D721Med (cell line): ENCODE measurements at regions not wholly inside any gene's neighbourhood (a gene's known extent, or its start where the extent isn't known, plus 50 kb on each side); places are given as distances from the start of the nearest gene placed in this dataset.
"Not testable (repeated sequence)": the region's sequence is repeated elsewhere in the genome, so short reads cannot be mapped to it uniquely, and the experiment has no call there.

ENCODE experiments used
- DNase-seq: peaks from one replicate; pipeline ENCODE4 v3.0.0; 2011; ENCODE audit warnings: low spot score; ENCODE audit not compliant: insufficient read length
- FAIRE-seq: peaks from 2 replicates; lab custom pipeline; 2011; peaks lifted over from hg19 to GRCh38; lab: Jason Lieb, UNC
- TF ChIP-seq, protein P1 (sequence below): IDR thresholded peaks from 2 replicates; pipeline ENCODE4 v1.5.1; 2012; ENCODE audit warnings: mild to moderate bottlenecking, control low read depth; ENCODE audit not compliant: insufficient read depth; ENCODE audit errors: missing control alignments

DNA sequence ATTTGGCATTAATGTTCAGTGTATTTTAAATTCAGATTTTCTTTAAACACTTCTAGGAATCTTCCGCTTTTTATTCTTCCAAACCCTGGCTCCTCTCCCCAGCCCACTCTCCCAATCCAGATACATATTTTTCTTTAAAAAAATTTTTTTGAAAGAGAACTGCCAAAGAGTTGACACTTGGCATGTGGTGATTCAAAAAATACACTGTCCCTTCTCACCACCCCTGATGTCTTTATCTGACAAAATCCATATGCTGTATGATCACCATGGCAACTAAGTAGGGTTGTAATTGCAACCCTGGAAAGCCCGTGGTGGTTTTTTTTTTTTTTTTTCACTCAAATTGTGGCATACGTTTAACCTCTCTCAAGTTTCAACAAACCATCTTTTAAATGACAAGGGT is 355.8 kb upstream of the SASH1 start:
- FAIRE-seq: no peak
- TF ChIP-seq, protein P1, sequence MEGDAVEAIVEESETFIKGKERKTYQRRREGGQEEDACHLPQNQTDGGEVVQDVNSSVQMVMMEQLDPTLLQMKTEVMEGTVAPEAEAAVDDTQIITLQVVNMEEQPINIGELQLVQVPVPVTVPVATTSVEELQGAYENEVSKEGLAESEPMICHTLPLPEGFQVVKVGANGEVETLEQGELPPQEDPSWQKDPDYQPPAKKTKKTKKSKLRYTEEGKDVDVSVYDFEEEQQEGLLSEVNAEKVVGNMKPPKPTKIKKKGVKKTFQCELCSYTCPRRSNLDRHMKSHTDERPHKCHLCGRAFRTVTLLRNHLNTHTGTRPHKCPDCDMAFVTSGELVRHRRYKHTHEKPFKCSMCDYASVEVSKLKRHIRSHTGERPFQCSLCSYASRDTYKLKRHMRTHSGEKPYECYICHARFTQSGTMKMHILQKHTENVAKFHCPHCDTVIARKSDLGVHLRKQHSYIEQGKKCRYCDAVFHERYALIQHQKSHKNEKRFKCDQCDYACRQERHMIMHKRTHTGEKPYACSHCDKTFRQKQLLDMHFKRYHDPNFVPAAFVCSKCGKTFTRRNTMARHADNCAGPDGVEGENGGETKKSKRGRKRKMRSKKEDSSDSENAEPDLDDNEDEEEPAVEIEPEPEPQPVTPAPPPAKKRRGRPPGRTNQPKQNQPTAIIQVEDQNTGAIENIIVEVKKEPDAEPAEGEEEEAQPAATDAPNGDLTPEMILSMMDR: no peak

DNA sequence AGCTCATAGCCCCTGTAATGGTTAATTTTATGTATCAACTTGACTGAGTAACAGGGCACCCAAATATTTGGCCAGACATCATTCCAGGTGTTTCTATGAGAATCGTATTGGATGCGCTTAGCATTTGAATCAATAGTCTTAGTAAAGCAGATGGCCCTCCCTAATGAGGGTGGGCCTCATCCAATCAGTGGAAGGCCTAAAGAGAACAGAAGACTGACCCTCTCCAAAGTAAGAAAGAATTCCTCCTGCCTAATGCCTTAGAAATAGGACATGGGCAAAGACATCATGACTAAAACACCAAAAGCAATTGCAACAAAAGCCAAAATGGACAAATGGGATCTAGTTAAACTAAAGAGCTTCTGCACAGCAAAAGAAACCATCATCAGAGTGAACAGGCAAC is 352.5 kb upstream of the SASH1 start:
- FAIRE-seq (no peak), DNase-seq (no peak)
- TF ChIP-seq, protein P1: no peak

More for the DNA sequence above, 355.8 kb upstream of the SASH1 start:
- DNase-seq: no peak

DNA sequence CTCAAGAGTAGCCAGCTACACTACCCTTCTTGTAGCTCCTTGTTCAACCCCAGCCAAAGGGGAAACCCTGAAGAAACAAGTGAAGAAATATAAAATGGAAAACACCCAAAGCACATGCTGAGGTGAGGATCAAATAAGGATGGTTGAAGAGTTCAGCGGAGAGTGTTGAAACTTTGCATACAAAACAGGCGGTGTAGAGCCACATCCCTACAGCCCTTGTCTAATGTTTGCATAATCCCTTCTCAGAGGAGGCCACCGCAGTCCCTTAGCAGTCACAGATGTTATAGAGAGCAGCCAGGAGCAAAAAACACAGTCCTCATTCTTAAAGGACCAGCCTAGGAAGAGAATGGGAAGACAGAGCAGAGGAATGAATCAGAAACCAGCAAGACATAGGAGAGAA is 350.7 kb upstream of the SASH1 start:
- TF ChIP-seq, protein P1: no peak
- FAIRE-seq: no peak

DNA sequence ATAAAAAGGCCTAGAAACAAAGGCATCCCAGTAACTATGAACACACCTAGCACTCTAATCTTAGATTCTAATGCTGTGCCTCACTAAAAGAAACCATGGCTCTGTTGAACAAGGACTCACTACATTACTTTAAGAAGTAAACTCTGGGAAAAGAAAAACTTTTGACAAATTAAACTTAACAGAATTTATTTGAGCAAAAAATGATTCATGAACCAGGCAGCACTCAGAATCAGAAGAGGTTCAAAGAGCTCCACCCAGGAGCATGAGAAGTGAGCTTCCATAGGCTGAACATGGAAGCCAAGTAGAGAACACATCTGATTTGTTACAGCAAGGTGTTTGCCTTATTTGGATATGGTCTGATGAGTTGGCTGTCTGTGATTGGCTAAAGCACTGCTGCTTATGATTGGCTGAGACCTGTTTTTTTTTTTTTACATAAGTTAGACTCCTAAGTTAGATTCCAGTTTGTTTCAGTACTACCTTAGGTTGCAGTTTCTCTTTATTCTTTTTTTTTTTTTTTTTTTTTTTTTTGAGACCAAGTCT is 343.6 kb upstream of the SASH1 start:
- TF ChIP-seq, protein P1: no peak
- DNase-seq (no peak), FAIRE-seq (no peak)

More for the DNA sequence above, 350.7 kb upstream of the SASH1 start:
- DNase-seq: no peak

DNA sequence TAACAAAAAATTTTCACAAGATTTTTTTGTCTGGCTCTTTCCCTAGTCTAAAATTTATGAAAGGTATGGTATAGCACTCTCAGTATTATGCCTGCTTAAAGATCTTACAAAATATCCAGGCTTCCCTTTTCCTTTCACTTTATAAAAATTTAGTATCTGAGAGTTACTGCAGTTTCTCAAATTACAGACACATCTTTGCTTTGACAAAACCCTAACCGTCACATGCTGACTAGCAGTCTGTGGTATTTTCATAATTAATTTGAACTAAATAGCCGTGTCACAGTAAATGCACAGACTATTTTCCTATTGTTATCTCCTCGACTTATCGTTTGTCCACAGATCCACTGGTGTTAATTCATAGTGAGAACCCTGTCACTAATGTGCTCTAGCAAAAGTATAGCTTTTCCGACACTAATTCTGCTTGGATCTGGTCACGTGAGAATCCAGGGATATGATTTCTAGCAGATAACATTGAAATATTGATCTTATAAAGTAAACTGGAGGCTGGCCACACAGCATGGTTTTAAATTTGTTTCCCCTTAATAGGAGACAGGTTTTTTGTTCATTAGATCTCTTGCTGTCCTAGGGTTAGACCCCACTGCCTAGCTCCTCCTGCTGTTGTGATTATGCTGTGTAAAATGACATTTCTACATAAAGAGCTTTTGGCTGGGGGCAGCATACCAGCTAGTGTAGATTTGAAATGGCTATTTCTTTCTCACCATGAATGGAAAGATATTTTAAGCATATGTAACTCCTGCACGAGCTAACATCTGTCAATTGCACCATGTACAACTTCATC is 340.6 kb upstream of the SASH1 start:
- FAIRE-seq (no peak), DNase-seq (no peak)
- TF ChIP-seq, protein P1: no peak

DNA sequence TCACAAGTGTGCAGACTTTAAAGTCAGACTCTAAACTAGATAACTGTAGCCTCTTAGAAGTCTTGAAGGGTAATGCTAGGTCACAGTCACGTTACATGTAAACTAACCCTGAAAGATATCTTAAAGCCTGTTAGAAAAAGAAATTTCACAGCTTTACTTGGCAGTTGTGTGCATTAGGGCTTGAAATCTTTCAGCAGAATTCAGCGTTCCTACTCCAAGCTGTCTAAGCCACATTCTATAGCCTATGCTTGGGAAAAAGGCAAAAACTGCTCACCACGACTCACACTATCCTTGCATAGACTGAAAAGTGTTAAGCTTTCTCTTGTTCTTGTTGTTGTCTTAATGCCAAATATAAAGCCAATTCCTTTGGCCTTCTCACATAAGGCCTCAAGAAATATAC is 338.0 kb upstream of the SASH1 start:
- DNase-seq: no peak
- no peak for FAIRE-seq
- TF ChIP-seq, protein P1: no peak

DNA sequence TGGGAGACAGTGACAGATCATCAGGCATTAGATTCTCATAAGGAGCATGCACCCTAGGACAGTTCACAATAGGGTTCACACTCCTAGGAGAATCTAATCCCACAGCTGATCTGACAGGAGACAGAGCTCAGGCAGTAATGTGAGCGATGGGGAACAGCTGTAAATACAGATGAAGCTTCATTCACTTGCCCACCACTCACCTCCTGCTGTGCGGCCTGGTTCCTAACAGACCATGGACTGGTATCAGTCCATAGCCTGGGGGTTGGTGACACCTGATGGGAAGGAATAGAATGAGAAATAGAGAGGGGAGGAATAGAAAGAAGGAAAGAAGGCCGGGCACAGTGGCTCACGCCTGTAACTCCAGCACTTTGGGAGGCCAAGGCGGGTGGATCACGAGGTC is 336.8 kb upstream of the SASH1 start:
- TF ChIP-seq, protein P1: no peak
- DNase-seq (no peak), FAIRE-seq (no peak)

DNA sequence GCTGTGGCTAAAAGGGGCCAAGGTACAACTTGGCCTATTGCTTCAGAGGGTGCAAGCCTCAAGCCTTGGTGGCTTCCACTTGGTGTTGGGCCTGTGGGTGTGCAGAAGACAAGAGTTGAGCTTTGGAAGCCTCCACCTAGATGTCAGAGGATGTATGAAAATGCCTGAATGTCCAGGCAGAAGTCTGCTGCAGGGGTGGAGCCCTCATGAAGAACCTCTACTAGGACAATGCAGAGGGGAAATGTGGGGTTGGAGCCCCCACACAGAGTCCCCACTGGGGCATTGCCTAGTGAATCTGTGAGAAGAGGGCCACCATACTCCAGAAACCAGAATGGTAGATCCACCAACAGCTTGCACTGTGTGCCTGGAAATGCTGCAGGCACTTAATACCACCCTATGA is 332.1 kb upstream of the SASH1 start:
- DNase-seq, FAIRE-seq: not testable (repeated sequence)
